Activated CD8-positive, alpha-beta T cell treated with anti-CD3 and anti-CD28 coated beads for 36 hours (primary cell): ENCODE measurements at regions not wholly inside any gene's neighbourhood (a gene's known extent, or its start where the extent isn't known, plus 50 kb on each side); places are given as distances from the start of the nearest gene placed in this dataset.

Source experiments
- ATAC-seq: fragments of 200-7000 bp; cut with Tn5 transposase; one replicate; pipeline ENCODE4 v1.10.0; 2021; ENCODE audit warnings: mild to moderate bottlenecking, moderate library complexity
- CTCF ChIA-PET: fragments of 350-600 bp; sonication (Branson Sonifier 250); formaldehyde crosslinking; loops from one replicate; lab custom pipeline; 2021; ENCODE audit warnings: antibody characterized with exemption; lab: Charles Lee
- POLR2A ChIA-PET: fragments of 350-600 bp; sonication (Branson Sonifier 250); formaldehyde crosslinking; loops from one replicate; lab custom pipeline; 2021; ENCODE audit warnings: antibody characterized with exemption; lab: Charles Lee
- DNase-seq: peaks from one replicate; pipeline ENCODE4 v3.0.0-alpha.2; 2020
- H3K27ac Mint-ChIP-seq: one replicate; pipeline ENCODE4 v1.8.0; 2021; ENCODE audit warnings: mild to moderate bottlenecking, mixed read lengths
- H3K27me3 Mint-ChIP-seq: one replicate; pipeline ENCODE4 v1.8.0; 2021; ENCODE audit warnings: mixed read lengths
- H3K36me3 Mint-ChIP-seq: one replicate; pipeline ENCODE4 v1.8.0; 2021; ENCODE audit warnings: low read depth, mixed read lengths
- H3K4me1 Mint-ChIP-seq: one replicate; pipeline ENCODE4 v1.8.0; 2021; ENCODE audit warnings: low read depth, mixed read lengths
- H3K4me3 Mint-ChIP-seq: one replicate; pipeline ENCODE4 v1.8.0; 2021; ENCODE audit warnings: mild to moderate bottlenecking, moderate library complexity, mixed read lengths
- H3K9me3 Mint-ChIP-seq: one replicate; pipeline ENCODE4 v1.8.0; 2021; ENCODE audit warnings: mixed read lengths
- intact Hi-C: fragments of 100-400 bp; cut with micrococcal nuclease; formaldehyde crosslinking; loops from one replicate; pipeline ENCODE4 v1.10.0; 2022
- TF ChIP-seq, protein P1 (sequence below): fragments of 200-600 bp; IDR thresholded peaks from one replicate; pipeline ENCODE4 v1.8.0; 2022; ENCODE audit warnings: antibody characterized with exemption, mild to moderate bottlenecking

DNA sequence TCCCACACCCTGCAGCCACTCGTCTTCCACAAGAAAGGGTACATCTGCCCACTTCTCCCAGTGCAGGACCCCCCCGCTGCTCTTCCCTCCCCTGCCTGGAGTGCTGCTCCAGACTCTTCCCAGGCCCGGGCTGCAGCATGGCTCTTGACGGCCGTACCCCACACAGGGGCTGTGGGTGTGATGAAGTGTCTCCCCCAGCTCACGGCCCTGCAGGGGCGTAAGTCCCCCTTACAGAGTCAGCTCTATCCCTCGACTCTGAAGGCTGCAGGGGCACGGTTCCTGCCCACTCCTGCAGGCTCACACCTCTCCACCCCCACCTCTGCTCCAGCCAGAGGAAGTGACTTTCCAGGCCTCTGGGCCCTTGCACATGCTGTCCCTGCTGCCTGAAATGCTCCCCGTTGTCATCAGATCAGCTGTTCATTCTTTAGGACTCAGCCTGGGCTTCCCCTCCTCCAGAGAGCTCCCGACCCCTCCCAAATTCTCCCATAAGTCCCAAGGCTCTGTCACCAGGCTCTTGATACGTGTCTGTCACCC, 180.6 kb upstream of the IER5L start:
- peaks cover 7% of the 10 kb centered on the region for H3K9me3 Mint-ChIP-seq
- CTCF ChIA-PET = no interaction called here
- intact Hi-C loops = no loop called here
- POLR2A ChIA-PET = interaction anchor here (1.9 kb wide), 1 partner anchor 12 kb away, joined by 5 read pairs; no protein-coding TSS in a partner anchor
- H3K4me3 Mint-ChIP-seq = no peak overlapping the region
- TF ChIP-seq, protein P1, sequence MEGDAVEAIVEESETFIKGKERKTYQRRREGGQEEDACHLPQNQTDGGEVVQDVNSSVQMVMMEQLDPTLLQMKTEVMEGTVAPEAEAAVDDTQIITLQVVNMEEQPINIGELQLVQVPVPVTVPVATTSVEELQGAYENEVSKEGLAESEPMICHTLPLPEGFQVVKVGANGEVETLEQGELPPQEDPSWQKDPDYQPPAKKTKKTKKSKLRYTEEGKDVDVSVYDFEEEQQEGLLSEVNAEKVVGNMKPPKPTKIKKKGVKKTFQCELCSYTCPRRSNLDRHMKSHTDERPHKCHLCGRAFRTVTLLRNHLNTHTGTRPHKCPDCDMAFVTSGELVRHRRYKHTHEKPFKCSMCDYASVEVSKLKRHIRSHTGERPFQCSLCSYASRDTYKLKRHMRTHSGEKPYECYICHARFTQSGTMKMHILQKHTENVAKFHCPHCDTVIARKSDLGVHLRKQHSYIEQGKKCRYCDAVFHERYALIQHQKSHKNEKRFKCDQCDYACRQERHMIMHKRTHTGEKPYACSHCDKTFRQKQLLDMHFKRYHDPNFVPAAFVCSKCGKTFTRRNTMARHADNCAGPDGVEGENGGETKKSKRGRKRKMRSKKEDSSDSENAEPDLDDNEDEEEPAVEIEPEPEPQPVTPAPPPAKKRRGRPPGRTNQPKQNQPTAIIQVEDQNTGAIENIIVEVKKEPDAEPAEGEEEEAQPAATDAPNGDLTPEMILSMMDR = no peak
- H3K36me3 Mint-ChIP-seq = no peaks in the 10 kb centered on the region
- H3K27ac Mint-ChIP-seq = no peak overlapping the region
- H3K27me3 Mint-ChIP-seq = no peaks in the 10 kb centered on the region
- ATAC-seq = no peak
- DNase-seq = no peak
- H3K4me1 Mint-ChIP-seq = no peaks in the 10 kb centered on the region

DNA sequence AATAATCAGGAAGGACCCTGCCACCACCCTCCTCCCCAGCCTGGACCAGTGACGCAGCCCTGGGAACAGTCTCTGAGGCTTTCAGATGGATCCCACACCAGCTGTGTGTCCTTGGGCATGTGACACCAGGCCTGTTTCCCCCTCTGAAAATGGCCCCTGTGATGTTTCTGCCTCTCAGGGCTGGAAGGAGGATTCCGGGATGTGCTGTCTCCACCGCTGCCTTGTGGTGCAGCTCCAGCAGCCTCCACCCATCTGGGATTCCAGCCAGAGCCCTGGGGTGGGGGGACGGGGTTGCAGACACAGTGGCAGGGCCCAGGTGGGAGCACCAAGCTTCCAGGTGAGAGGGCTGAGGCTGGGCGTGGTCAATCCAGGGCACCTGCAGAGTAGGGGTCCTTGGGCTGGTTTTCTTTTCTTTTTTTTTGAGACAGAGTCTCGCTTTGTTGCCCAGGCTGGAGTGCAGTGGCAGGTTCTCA, 179.7 kb upstream of the IER5L start:
- TF ChIP-seq, protein P1 = no peak
- no peak overlapping the region for H3K4me3 Mint-ChIP-seq
- no peak for DNase-seq
- ChIA-PET CTCF (interaction anchor here (1.1 kb wide), 1 partner anchor 184 kb away, joined by 3 read pairs; no protein-coding TSS in a partner anchor), POLR2A (no interaction called here)
- no peaks in the 10 kb centered on the region for H3K27me3 Mint-ChIP-seq
- no peak overlapping the region for H3K27ac Mint-ChIP-seq
- H3K9me3 Mint-ChIP-seq = peaks cover 7% of the 10 kb centered on the region
- H3K4me1 Mint-ChIP-seq = no peaks in the 10 kb centered on the region
- ATAC-seq = no peak
- intact Hi-C loops = no loop called here
- H3K36me3 Mint-ChIP-seq = no peaks in the 10 kb centered on the region

DNA sequence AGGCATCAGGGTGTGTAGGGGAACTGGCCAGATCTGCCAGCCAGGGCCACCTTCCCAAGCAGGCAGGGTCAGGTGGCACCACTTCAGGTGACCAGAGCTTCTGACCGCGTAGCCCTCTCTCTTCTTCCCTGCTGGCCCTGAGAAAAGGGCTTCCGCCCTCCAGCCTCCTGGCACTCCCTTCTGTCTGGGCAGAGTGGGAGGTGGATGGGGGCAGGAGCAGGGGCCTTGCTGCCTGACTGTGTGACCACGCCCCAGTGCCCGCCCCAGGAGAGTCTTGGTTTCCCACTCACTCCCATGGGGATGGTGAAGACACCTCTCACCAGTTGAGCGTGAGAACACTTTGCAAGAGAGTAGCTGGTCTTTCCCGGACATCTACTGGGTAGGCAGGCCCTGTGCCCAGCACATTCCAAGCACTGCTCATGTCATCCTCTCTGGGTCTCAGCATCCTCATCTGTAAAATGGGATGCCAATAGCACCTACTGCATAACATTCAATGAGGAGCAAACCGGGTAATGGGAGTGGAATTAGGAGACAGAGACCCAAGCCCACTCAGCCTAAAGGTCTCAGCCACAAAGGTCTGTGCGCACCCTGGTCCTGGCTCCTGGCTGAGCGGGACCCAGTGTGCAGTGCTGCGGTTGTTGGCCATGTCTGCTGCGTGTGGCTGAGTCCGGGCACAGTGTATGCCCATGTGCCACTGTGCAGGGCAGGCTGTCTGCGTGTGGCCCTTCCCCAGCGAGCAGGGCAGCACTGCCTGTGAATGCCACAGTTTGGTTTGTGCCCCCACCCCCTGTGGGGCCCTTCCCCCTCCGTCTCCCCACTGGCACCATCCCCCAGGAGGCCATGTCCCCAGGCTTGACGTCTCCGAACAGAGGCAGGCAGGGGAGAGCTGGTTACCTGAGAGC, 179.1 kb upstream of the IER5L start:
- ATAC-seq (no peak), DNase-seq (no peak)
- Mint-ChIP-seq H3K4me3 (no peak overlapping the region), H3K36me3 (no peaks in the 10 kb centered on the region), H3K27ac (no peak overlapping the region), H3K4me1 (no peaks in the 10 kb centered on the region), H3K9me3 (peaks cover 7% of the 10 kb centered on the region), H3K27me3 (no peaks in the 10 kb centered on the region)
- ChIA-PET CTCF (interaction anchor here (1.1 kb wide), 1 partner anchor 183 kb away, joined by 3 read pairs; no protein-coding TSS in a partner anchor), POLR2A (no interaction called here)
- TF ChIP-seq, protein P1 = no peak
- intact Hi-C loops = no loop called here

DNA sequence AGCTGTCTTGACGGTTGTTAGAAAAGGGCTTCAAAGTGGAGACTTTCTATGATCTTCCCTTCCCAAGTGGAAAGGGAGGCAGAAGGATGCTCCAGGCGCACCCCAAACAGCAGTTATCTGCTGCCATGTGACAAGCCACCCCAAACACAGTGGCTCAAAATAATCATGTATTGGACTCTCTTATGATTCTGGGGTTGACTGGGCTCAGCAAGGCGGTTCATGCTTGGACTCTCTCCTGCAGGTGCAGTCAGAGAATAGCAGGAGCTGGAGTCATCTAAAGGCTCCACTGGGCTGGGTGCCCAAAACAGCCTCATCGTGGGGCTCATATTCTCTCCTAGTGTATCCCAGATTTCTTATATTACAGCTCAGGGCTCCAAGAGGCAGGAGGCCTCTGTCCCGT, 177.6 kb upstream of the IER5L start:
- DNase-seq (no peak), ATAC-seq (no peak)
- ChIA-PET CTCF (interaction anchor here (1.8 kb wide), 1 partner anchor 10 kb away, joined by 4 read pairs; no protein-coding TSS in a partner anchor), POLR2A (no interaction called here)
- TF ChIP-seq, protein P1 = no peak
- Mint-ChIP-seq H3K36me3 (no peaks in the 10 kb centered on the region), H3K4me3 (no peak overlapping the region), H3K27me3 (no peaks in the 10 kb centered on the region), H3K9me3 (peaks cover 7% of the 10 kb centered on the region), H3K4me1 (peaks cover 3% of the 10 kb centered on the region), H3K27ac (no peak overlapping the region)
- intact Hi-C loops = no loop called here

DNA sequence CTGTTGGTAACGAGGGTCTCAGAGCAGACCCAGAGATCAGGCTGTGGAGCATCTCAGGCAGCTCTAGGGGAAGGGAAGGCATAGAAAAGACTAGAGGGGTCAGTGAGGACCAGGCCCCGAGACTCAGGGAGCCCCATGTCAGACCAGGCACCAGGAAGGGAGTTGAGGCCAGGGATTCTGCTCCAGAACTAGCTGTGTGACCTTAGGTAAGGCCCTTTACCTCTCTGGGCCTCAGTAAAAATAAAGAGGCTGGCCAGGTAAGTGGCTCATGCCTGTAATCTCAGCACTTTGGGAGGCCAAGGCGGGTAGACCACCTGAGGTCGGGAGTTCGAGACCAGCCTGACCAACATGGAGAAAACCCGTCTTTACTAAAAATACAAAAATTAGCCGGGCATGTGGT, 176.4 kb upstream of the IER5L start:
- Mint-ChIP-seq H3K9me3 (peaks cover 7% of the 10 kb centered on the region), H3K4me1 (peaks cover 3% of the 10 kb centered on the region), H3K4me3 (no peak overlapping the region), H3K36me3 (no peaks in the 10 kb centered on the region), H3K27ac (no peak overlapping the region), H3K27me3 (no peaks in the 10 kb centered on the region)
- ChIA-PET POLR2A (no interaction called here), CTCF (interaction anchor here (0.9 to 1.8 kb wide), 2 partner anchors 9 to 223 kb away, joined by 4 read pairs; no protein-coding TSS in a partner anchor)
- ATAC-seq = no peak
- DNase-seq = no peak
- TF ChIP-seq, protein P1 = no peak
- intact Hi-C loops = no loop called here
